MM.1S (cell line): ENCODE measurements at regions not wholly inside any gene's neighbourhood (a gene's known extent, or its start where the extent isn't known, plus 50 kb on each side); places are given as distances from the start of the nearest gene placed in this dataset.

Experiments
- EZH2 ChIP-seq: fragments of 300-600 bp; sonication (generic); optimal IDR thresholded peaks from 2 replicates; pipeline ENCODE3; 2017; ENCODE audit warnings: low read depth, mild to moderate bottlenecking, antibody characterized with exemption, low read length, mixed read lengths
- TF ChIP-seq, protein P1 (sequence below): fragments of 300-600 bp; sonication (generic); IDR thresholded peaks from 2 replicates; pipeline ENCODE4 v1.5.1; 2016; ENCODE audit warnings: antibody characterized with exemption, low read length, mixed read lengths

DNA sequence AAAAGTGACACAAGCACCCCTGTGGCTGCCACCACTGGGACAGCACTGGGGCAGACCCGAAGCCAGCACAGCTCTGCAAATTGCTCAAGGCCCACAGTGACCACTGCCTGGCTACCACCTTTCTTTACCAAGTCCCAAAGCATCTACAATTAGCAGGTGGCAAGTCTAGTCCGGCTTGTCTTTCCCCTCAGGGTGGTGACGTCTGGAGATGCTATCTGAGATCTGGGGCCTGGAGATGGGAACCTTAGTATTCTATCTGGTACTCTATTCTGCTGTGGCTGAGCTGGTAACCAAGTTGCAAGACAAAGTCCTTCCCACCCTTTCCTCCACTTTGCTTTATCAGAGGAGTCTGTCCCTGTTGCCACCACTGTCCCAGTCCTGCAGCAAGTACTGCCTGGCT lies 1010.1 kb upstream of the FLRT2 start:
- TF ChIP-seq, protein P1, sequence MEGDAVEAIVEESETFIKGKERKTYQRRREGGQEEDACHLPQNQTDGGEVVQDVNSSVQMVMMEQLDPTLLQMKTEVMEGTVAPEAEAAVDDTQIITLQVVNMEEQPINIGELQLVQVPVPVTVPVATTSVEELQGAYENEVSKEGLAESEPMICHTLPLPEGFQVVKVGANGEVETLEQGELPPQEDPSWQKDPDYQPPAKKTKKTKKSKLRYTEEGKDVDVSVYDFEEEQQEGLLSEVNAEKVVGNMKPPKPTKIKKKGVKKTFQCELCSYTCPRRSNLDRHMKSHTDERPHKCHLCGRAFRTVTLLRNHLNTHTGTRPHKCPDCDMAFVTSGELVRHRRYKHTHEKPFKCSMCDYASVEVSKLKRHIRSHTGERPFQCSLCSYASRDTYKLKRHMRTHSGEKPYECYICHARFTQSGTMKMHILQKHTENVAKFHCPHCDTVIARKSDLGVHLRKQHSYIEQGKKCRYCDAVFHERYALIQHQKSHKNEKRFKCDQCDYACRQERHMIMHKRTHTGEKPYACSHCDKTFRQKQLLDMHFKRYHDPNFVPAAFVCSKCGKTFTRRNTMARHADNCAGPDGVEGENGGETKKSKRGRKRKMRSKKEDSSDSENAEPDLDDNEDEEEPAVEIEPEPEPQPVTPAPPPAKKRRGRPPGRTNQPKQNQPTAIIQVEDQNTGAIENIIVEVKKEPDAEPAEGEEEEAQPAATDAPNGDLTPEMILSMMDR: no peak
- TF ChIP-seq EZH2: no peak
